NCI-H774 (cell line): ENCODE measurements at regions not wholly inside any gene's neighbourhood (a gene's known extent, or its start where the extent isn't known, plus 50 kb on each side); places are given as distances from the start of the nearest gene placed in this dataset.
A peak's percentile ranks its signal among the peaks of the same experiment; 100 is the strongest.

Experiments
- DNase-seq: peaks from one replicate; lab custom pipeline; 2025; lab: John Stamatoyannopoulos, UW

DNA sequence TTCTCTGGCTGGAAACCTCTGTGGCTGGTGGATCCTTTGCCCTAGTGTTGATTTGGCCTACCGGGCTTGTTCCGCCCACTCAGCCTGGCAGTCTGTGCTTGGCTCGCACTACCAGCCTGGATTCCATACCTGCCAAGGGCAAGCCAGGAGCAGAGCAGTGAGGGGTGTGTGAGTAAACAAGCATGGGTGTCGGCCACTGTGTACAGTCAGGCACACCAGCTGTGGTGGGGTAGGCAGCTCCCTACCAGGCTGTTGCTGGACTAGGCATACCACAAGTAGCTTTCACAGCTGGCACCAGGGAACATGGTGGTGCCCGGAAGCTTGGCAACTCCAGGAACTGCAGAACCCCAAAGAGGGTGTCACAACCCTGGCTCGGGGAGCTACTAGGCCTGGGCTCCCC, 942.9 kb upstream of the LRRN3 start:
- no peak for DNase-seq

DNA sequence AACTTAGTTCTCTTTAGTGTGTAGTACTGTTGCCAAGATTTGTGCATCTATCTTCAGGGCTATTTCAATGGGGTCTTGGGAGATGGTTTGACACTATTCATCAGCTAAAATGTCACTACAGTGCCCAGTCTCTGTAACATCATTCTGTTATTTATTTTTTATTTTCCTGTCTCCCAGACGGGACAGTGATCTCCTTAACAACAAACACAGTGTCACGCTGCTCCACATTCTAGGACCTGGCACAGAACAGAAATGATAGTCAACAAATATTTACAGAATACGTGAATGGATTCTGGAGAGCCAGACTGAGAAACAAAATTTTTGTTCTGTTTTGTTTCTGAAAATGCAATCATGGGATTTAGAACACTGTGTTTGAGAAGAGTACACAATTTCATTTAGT, 937.7 kb upstream of the LRRN3 start:
- no peak for DNase-seq

DNA sequence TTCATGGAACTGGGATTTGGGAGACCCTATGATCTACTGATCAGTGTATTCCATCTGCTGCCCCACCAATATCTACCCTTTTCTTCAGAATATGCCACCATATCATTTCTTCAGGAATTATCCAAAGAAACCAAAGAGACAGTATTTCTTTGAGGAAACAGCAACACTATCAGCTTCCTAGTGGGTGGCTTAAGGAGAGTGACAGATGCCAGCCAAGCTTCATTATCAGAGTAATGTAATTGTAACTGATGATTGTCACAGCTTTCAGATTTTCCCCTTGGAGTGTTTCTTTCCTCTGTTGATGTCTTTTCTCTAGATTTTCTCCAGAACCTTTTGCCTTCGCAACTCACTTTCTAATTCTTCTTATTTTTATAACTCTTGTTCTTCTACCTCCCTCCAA, 934.4 kb upstream of the LRRN3 start:
- DNase-seq = no peak

DNA sequence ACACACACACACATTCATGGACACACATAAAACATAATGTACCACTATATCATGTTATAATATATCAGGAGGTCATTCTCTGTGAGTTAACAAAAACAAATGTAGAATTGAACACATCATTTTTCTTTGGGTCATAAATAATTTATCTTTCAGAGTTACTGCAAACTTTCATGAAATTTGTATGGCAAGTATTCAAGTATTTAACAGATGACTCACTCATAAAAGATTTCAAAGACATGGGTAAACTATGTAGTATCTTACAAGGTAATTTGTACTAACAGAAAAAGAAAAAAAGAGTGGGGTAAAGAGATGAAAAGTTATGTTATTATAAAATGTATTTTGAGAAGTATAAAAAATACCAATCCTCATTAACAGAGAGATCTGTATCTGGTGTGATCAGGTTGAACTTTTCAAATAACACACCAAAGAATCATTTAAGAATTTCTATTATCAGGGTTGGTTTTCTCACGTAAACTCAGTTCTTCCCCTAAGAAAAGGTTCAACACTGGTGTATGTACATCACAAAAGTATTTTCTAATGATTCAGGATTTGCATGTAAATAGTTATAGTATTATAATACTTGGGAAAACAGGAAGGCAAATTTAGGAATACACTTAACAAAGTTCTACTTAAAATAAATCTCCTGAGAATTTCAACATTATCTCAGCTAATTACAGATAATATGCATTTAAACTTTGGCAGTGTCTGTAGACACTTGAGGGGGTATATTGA, 933.1 kb upstream of the LRRN3 start:
- no peak for DNase-seq

DNA sequence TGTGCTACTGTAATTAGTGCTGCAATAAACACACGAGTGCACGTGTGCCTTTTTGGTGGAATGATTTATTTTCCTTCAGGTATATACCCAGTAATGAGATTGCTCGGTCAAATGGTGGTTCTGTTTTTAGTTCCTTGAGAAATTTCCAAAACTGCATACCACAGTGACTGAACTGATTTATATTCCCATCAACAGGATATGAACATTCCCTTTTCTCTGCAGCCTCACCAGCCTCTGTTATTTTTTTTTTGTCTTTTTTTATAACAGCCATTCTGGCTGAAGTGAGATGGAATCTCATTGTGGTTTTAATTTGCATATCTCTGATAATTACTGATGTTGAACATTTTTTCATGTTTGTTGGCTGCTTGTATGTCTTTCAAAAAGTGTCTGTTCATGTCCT, 922.9 kb upstream of the LRRN3 start:
- no peak for DNase-seq

DNA sequence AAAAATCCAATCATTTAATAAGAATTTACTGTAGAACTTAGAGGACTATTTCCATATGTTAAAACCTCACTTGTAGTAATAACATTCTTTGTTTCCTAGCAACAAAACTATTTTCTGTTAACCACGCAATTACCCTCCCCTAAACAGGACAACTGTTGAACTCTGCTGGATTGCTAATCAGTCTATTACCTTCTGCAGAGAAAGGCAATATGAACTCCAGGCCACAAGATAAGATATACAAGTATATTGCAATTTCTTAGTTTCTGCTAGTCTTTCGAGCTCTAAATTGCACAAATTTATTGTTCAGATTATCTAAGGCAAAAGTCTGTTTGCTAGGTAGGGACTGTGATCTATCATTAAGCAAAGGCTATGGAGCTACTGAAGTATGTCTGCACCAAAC, 920.1 kb upstream of the LRRN3 start:
- DNase-seq = no peak

DNA sequence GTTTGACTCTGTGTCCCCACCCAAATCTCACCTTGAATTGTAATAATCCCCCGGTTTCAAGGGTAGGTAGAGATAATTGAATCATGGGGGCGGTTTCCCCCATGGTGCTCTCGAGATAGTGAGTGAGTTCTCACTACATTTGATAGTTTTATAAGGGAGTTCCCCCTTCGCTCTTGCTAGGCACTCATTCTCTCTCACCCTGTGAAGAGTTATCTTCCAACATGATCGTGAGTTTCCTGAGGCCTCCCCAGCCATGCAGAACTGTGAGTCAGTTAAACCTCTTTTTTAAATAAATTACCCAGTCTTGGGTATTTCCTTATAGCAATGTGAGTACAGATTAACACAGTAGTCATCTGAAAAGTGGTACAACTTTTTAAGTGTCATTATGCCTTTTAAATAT, 913.5 kb upstream of the LRRN3 start:
- DNase-seq = no peak

DNA sequence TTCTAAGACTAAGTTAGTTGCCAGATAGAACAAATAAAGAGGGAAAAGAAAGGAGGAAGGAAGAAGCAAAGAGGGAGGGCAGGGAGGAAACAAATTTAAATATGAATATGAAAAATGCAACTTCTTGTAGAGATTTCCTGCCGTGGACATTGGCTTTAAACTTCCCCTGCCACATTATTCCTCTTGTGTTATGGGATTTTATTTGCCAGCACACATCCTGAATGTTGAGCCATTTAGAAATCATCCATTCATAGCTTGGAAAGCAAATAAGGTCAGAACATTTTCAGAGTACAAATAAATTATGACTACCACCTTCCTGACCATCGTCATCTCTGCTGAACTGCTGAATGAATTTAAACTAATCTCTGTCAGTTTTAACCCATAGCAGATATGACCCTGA, 911.9 kb upstream of the LRRN3 start:
- DNase-seq = no peak

DNA sequence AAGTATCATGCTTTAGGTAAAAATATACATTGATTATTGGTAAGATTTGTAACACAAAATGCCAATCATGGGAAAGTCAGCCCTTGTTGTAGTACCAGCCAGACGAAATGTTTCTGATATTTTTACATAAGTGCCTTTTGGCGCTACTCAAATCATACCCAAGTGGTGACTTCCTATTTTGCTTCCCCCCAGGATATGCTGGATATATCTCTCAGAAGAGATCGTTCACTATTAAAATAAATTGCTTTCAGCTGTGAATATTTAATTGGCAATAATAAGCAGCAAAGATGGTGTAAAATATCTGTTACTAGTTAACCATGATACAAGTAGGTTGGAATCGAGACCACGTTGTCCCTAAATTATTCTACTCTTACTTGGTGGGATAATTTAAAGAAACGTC, 909.2 kb upstream of the LRRN3 start:
- no peak for DNase-seq

DNA sequence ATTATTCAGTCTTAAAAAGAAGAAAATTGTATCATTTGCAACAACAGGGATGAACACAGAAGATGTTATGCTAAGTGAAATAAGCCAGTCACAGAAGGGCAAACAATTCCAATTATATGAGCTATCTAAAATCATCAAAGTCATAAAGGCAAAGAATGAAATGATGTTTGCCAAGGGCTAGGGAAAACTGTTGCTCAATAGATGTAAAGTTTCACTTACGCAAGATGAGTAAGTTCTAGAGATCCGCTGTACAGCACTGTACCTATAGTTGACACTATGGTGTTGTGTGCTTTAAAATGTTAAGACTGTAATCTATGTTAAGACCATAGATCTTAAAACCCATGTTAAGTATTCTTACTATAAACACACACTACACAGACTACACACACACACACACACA, 904.6 kb upstream of the LRRN3 start:
- no peak for DNase-seq

DNA sequence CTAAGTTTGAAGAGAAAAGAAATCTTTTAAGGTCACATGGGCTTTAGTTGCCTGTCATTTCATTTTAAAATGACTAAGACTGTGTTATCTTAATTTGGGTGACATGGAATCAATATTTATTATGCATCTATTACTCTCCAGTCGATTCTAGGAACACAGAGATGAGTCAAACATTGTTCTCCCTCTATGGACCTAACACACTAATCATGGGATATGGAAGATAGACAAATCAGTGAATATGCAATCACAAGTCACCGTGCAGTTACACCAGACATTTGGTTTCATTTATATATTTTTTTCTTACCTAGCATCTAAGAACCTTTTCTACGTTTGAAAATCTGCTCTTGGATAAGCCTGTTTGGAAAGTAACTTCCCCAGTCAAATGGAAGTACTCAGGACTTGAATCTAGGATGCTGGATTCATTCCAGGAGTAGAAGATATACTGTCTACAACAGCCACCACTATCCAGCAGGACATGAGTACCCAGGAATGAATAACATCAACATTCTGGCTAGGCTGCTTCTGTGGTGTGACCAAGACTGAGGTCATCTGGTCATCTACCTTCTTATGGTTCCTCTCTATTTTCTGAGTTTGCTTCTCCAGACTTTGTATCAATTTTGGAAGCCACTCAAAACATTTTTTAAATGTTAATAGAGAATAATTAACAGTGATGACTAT, 902.9 kb upstream of the LRRN3 start:
- DNase-seq = no peak

DNA sequence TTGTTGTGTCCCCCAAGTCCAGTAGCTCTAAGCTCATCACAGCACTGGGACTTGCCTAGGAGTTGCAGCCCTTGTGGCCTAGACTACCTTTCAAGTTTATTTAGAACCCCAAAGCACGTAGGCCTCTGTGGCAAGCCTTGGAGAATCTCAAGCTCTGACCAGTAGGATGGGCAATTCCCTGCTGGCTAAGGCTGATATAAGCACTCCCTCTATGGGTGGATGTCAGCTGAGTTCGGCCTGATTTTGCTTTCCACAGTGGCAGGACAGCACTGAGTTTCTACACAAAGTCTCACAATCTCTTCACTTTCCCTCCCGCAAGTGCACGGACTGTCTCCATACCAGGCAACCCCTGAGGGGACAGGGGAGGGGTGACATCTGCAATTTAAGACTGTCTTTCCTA, 886.4 kb upstream of the LRRN3 start:
- DNase-seq = no peak

DNA sequence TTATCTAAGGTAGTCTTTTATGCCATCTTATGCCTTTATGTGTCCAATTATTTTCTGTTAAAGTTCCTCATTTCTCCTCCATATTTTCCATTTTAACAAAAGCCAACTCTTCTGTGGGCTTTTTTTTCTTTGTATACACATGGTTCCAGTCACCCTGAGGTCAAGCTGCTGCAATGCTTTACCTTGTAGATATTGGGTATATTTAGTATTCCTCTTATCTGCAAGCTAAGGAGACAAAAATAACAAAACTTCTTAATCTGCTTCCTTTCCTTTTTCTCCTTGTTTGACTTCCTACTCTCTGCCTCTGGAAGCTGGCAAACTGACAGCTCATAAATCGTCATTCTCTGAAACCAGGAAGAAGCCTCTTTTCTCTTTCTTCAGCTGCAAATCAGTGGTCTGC, 885.0 kb upstream of the LRRN3 start:
- no peak for DNase-seq

DNA sequence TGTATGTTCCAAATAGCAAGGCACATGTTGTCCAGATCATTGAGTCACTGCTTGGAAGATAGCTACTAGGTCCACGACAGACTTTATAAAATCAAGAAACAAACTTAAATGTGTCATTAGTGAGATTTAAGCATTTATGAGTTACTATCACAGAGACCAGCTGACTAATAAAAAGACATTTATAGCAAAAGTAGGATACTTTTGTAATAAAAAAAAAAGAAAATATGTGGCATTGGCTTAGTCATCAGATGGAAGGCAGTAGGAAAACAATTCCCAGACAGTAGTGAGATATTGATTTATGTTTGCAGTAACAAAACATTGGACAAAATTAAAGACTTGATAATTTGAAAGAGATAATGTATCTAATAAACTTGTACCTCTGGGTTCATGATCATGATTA, 881.0 kb upstream of the LRRN3 start:
- DNase-seq = no peak

DNA sequence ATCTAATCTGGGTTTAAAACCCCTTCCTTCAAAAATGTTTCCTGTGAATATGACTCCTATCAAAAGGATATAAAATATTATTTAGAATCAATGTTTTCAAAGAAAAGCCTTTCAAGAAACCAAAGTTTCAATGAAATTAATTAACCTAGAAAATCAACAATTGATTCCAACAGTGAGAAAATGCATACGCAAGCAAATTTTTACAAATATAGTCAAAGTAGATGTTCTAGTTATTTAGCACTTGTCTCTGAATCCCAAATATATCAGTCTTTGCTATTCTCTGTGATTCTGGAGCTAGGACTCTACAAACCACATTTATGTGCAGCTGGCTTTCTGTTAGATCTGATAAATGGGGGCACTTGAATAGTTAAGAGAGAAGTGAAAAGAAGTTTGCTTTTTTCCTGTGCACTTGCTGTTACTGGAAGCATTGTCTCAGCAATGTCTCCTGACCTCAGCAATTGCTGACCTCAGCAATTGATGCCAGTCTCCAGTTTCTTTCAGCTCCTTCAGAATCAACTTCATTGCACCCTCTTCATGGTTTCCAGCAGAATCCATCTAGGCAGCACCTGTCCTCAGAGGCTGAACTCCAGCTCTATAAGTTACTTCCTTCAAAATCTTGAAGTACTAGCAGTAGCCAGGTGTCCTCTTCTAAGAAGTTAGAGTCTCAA, 879.9 kb upstream of the LRRN3 start:
- DNase-seq = no peak

DNA sequence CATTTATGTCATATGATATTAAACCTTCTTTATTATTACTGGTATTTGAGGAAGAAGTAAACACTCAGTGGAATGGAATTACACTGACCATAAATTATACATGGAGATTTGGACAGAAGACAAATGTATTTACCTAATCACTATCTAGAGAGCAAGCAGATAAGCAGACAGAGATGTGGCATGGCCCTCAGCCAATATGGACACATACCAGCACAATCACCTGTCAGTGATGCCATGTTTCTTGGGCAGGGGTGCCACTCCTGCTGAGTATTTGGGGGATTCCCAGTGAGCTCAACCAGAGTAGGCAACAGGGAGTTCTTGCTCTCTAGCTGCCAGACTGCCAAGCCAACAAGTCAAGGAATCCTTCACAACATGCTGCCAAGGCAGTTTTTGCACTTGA, 866.3 kb upstream of the LRRN3 start:
- no peak for DNase-seq

DNA sequence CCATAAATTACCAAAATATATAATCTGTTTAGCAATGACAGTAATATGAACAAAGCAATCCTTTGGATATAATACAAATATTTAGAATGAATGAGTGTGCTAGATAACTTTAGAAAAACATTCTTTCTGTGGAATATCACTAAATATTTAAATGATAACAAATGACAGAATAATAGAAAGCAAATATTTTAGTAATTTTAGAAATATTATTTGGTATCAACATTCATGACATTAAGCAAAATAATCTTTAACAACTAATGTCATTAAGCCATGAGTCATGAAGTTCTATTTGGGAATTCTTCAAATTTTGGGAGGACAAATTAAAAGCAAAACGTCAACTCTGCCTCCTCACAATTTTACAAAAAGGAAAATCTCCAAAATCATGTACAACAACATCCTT, 844.8 kb upstream of the LRRN3 start:
- no peak for DNase-seq

DNA sequence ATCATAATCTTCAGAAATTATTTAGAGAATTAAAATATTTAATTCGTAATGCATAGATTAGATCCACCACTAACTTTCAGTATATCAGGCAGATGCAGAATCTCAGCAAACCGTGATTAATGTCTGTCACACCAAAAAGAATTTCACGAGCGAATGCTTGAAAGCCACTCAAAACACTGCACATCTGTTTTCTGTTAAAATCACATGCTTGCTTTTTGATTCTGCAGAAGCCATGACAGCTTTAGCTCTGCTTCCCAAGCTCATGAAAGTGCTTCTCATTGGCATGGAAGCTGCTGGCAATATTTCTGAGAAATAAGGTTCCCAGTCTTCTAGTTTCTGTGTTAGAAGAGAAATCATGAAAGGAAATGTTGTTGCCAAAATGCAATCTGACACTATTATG, 837.8 kb upstream of the LRRN3 start:
- no peak for DNase-seq

DNA sequence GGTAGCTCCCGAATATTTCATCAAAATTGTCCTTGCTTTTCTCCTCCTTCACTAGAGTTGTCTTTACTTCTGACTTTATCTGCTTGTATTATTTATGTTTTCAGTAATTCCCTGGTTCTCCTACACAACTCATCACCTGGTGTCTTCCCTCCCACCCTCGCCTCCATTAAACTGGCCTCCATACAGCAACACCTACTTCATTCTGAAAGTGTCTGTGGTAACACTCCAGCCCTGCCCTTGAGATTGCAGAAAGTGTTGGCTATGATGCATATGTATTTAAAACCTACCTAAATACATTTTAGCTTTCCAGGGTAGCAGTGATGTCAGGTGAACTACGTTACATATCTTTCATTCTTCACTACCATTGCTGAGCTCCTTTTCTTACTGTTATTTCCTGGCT, 833.3 kb upstream of the LRRN3 start:
- no peak for DNase-seq

DNA sequence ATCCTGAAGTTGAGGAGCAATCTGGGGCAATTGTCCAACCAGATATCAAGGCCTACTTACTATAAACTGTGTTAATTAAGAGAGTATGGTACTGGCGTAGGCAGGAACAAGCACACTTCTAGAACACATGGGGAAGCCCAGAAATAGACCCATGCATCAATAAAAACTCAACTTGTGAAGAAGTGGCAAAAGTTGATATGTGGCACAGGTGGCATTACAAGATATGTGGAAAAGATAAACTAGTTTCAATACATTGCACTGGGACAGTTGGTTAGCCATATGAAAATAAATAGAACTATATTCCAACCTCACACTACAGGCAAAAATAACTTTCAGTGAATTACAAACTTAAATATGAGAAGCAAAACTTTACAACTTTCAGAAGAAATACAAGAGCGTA, 828.7 kb upstream of the LRRN3 start:
- no peak for DNase-seq

DNA sequence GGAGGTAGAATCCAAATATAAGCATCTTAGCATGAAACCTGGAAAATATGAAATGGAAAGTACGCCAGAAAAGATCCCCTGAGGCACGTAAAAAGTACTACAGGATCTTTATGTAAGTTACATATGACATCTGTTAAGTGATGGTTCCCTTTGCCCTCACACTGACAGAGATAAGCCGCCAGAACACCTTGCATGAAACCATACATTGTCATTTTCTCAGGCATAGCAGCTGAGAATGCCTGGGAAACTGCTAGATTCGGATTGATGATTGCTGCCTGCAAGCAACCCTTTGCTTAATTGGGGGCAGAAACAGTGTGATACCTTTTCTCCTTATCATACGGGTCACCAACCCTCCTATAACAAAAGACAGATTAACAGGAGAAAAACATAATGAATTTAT, 826.6 kb upstream of the LRRN3 start:
- no peak for DNase-seq

DNA sequence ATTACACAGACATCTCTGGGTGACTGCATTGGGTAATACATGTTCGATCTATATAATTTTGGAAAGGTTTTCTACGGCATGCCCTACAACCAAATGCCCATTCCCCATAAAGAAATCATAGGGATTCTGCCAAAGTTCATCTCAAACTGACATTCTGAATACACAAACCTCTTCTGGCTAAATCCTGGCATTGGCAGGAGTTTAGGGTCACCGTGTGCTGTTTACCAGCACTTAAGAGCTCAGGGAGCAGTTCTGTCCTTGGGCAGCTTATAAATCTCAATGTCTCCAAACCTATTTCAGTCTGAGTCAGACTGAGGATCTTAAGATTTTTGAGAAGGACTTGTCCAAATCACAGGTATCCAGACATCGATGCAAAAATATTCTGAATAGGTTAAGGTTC, 809.6 kb upstream of the LRRN3 start:
- DNase-seq = no peak

DNA sequence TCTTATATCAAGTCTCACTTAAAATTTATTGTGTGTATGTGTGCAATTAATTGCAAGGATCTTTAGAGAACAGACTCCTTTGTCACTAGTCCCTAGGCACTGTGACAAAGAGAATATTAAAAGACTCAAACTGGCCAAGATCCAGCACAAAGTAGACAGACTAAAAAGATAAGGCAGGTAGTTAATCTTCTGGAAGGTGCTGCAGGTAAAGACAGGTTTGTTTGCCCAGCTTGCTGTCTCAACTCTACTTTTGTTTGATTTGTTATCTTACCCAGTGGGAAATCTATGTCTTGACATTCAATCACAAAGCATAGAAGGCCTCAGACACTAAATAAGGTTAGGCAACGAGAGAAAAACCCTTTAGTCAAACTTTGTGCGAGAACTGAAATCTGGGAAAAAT, 807.9 kb upstream of the LRRN3 start:
- DNase-seq = peak; percentile 2

DNA sequence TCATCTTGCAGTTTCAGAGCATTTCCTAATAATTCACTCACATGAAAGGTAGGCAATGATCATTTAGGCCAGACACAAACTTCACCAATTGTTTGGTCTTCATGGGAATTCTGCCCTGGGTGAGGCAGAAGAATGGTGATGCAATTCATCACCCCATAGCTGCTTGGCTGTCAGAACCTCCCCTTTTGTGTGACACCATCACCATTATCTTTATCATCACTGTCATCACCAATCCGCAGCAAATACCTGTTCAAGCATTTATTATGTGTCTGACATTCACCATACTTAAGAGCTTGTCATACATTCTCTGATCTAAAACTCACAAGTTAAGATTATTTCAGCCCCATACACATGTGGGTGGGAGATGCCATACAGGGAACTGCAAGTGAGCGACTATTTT, 799.5 kb upstream of the LRRN3 start:
- DNase-seq = no peak
